Thoracic aorta (tissue), 2 donors: ENCODE measurements at regions not wholly inside any gene's neighbourhood (a gene's known extent, or its start where the extent isn't known, plus 50 kb on each side); places are given as distances from the start of the nearest gene placed in this dataset.

Experiments
- ATAC-seq: fragments of 150-250 bp; one replicate; pipeline ENCODE4 v1.8.0; 2017; ENCODE audit warnings: low read depth; ENCODE audit not compliant: insufficient number of reproducible peaks, low FRiP score
- DNase-seq: peaks from one replicate; pipeline ENCODE4 v3.0.0-alpha.2; 2020; ENCODE audit warnings: low spot score
- H3K27ac ChIP-seq, 2 donors: fragments of 200-600 bp; sonication (generic); 1 replicate in 1 of 2; 2 replicates in 1 of 2; pipeline ENCODE4 v1.5.1; 2016; ENCODE audit warnings: mild to moderate bottlenecking in 2 of 2, moderate library complexity in 2 of 2
- H3K27me3 ChIP-seq: fragments of 200-600 bp; sonication (generic); replicated peaks from 2 replicates; pipeline ENCODE4 v1.6.0; 2016; ENCODE audit warnings: mild to moderate bottlenecking; ENCODE audit not compliant: insufficient read depth
- H3K36me3 ChIP-seq: fragments of 200-600 bp; sonication (generic); one replicate; pipeline ENCODE4 v1.5.1; 2016
- H3K4me1 ChIP-seq, 2 donors: fragments of 200-600 bp; sonication (generic); 1 replicate in 1 of 2; 2 replicates in 1 of 2; pipeline versions ENCODE4 v1.5.1 to v1.6.0; 2016; ENCODE audit warnings: low read depth in 2 of 2, mild to moderate bottlenecking in 1 of 2; ENCODE audit not compliant: control insufficient read depth in 1 of 2
- H3K4me3 ChIP-seq: fragments of 200-600 bp; sonication (generic); 2 replicates; pipeline ENCODE4 v1.5.1; 2016; ENCODE audit warnings: mild to moderate bottlenecking
- H3K9me3 ChIP-seq: fragments of 200-600 bp; sonication (generic); 2 replicates; pipeline ENCODE4 v1.5.1; 2016
- TF ChIP-seq, protein P1 (sequence below): fragments of 200-600 bp; sonication (generic); IDR thresholded peaks from one replicate; pipeline ENCODE4 v1.5.1; 2019; ENCODE audit warnings: antibody characterized with exemption

DNA sequence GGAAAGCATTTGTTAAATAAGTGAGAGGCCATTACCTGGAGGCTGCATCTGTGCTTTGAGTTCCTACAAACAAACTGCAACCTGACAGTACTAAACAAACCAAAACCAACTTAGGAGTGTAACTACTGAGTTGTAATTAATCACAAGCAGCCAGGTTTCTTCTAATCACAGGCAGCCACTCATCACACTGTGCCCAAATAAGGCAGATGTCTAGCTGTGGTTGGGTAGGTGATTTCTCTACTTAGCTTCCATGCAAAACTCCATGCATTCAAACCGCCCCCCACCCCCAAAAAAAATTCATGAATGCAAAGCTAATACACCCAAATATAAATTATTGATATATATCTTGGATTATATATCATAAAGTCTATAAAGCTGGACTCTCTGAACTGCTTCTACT, 461.1 kb downstream of the ARL4A start:
- TF ChIP-seq, protein P1, sequence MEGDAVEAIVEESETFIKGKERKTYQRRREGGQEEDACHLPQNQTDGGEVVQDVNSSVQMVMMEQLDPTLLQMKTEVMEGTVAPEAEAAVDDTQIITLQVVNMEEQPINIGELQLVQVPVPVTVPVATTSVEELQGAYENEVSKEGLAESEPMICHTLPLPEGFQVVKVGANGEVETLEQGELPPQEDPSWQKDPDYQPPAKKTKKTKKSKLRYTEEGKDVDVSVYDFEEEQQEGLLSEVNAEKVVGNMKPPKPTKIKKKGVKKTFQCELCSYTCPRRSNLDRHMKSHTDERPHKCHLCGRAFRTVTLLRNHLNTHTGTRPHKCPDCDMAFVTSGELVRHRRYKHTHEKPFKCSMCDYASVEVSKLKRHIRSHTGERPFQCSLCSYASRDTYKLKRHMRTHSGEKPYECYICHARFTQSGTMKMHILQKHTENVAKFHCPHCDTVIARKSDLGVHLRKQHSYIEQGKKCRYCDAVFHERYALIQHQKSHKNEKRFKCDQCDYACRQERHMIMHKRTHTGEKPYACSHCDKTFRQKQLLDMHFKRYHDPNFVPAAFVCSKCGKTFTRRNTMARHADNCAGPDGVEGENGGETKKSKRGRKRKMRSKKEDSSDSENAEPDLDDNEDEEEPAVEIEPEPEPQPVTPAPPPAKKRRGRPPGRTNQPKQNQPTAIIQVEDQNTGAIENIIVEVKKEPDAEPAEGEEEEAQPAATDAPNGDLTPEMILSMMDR: no peak
- no peaks in the 10 kb centered on the region for H3K9me3 ChIP-seq
- no peaks in the 10 kb centered on the region for H3K27me3 ChIP-seq
- no peak overlapping the region for H3K27ac ChIP-seq
- no peak for ATAC-seq
- H3K4me1 ChIP-seq: no peaks in the 10 kb centered on the region
- no peak overlapping the region for H3K4me3 ChIP-seq
- no peak for DNase-seq
- no peaks in the 10 kb centered on the region for H3K36me3 ChIP-seq

DNA sequence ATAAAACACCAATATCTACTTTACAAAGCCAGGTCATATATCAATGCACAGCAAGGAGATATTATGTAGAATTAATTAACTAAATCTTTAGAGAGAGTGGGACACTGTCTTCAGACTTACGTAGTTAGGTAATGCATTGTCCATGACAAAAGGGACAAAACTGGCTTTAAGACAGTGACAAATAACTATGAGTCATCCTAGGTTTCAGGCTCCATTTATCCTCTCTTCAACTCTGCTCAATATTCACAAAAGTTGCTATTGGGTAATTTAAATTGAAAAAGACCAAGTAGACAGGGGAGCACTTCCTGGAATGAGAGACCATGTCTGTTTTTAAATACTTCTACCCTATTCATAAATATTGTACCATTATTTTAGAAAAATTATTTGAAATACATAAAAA, 464.5 kb downstream of the ARL4A start:
- Histone ChIP-seq H3K9me3 (no peaks in the 10 kb centered on the region), H3K36me3 (no peaks in the 10 kb centered on the region), H3K27ac (no peak overlapping the region), H3K4me3 (no peak overlapping the region), H3K4me1 (no peaks in the 10 kb centered on the region), H3K27me3 (no peaks in the 10 kb centered on the region)
- DNase-seq (no peak), ATAC-seq (no peak)
- TF ChIP-seq, protein P1: no peak

DNA sequence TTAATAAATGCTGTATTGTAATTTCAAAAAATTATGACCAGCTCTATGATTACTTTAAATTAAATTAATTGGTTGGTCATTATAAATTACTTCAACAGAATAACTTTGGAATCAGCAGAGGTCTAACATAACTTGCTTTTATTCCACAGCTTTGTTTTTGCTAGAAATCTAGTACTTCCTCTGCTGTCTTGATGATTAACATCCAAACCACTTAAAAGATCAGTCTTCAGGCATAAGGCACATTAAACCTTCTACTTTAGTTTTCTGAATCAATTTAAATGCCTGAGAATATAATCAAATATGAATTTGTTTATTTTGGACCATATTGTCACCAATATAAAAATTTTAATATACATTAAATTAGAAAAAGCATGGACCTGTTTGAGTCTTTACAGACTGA, 465.3 kb downstream of the ARL4A start:
- no peak overlapping the region for H3K4me3 ChIP-seq
- no peak overlapping the region for H3K27ac ChIP-seq
- no peaks in the 10 kb centered on the region for H3K4me1 ChIP-seq
- TF ChIP-seq, protein P1: no peak
- no peaks in the 10 kb centered on the region for H3K9me3 ChIP-seq
- H3K36me3 ChIP-seq: no peaks in the 10 kb centered on the region
- H3K27me3 ChIP-seq: no peaks in the 10 kb centered on the region
- ATAC-seq (no peak), DNase-seq (no peak)

DNA sequence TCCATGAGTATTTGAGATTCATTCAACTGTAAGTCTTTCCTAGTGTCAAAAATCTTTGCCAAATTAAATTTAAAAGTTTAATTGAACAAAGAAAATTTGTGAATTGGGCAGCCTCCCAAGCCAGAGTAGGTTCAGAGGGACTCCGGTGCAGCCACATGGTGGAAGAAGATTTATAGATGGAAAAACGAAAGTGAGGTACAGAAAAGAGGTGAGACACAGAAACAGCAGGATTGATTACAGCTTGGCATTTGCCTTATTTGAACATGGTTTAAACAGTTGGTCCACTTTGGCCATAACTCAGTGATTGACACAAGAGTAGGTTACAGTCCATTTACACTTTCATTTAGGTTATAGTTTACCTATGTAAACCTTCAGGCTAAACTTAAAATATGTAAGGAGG, 465.8 kb downstream of the ARL4A start:
- Histone ChIP-seq H3K27ac (no peak overlapping the region), H3K4me1 (no peaks in the 10 kb centered on the region), H3K36me3 (no peaks in the 10 kb centered on the region), H3K4me3 (no peak overlapping the region), H3K27me3 (no peaks in the 10 kb centered on the region), H3K9me3 (no peaks in the 10 kb centered on the region)
- no peak for DNase-seq
- ATAC-seq: no peak
- TF ChIP-seq, protein P1: no peak

DNA sequence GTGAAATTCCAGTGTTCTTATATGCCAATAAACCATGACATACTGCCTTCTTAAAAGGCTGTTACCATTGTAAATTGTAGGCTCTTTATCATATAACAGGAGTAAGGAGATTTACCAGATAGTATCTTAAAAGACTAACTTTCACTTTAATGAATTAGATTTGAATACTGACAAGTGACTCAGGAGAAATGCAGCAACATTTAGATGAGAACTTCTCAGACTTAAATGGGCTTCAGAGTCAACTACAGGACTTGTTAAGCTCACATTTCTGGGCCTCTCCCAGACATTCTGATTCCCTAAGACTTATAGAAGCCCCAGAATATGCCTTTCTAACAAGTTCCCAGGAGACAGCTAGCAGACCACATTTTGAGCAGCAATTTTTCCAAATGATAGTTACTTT, 466.3 kb downstream of the ARL4A start:
- Histone ChIP-seq H3K27me3 (no peaks in the 10 kb centered on the region), H3K27ac (no peak overlapping the region), H3K4me1 (no peaks in the 10 kb centered on the region), H3K36me3 (no peaks in the 10 kb centered on the region), H3K9me3 (no peaks in the 10 kb centered on the region), H3K4me3 (no peak overlapping the region)
- TF ChIP-seq, protein P1: no peak
- DNase-seq (no peak), ATAC-seq (no peak)
